ENCODE measurements at regions not wholly inside any gene's neighbourhood (a gene's known extent, or its start where the extent isn't known, plus 50 kb on each side); places are given as distances from the start of the nearest gene placed in this dataset.
"Not testable (repeated sequence)": the region's sequence is repeated elsewhere in the genome, so short reads cannot be mapped to it uniquely, and the experiment has no call there.

DNA sequence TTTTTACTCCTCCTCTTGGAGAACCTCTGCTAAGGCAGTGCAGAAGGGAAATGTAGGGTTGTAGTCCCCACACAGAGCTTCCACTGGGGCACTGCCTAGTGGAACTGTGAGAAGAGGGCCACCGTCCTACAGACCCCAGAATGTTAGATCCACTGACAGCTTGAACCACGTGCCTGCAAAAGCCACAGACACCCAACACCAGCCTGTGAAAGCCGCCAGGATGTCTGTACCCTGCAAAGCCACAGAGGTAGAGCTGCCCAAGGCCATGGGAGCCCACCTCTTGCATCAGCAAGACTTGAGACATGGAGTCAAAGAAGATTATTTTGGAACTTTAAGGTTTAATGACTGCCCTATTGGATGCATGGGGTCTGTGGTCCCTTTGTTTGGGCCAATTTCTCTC lies 112.1 kb downstream of the RSL24D1 start:
- no peaks in the 10 kb centered on the region for H3K4me1 ChIP-seq (ENCODE audit: low read depth)
- intact Hi-C loops (cut with DNase I, micrococcal nuclease), result no loop called here
- no peaks in the 10 kb centered on the region for H3K9me3 ChIP-seq
- no peak overlapping the region for H3K4me3 ChIP-seq
- DNase-seq (no peak), ATAC-seq (no peak)
- H3K36me3 ChIP-seq (ENCODE audit: low read depth), result no peaks in the 10 kb centered on the region
- TF ChIP-seq, protein P1, sequence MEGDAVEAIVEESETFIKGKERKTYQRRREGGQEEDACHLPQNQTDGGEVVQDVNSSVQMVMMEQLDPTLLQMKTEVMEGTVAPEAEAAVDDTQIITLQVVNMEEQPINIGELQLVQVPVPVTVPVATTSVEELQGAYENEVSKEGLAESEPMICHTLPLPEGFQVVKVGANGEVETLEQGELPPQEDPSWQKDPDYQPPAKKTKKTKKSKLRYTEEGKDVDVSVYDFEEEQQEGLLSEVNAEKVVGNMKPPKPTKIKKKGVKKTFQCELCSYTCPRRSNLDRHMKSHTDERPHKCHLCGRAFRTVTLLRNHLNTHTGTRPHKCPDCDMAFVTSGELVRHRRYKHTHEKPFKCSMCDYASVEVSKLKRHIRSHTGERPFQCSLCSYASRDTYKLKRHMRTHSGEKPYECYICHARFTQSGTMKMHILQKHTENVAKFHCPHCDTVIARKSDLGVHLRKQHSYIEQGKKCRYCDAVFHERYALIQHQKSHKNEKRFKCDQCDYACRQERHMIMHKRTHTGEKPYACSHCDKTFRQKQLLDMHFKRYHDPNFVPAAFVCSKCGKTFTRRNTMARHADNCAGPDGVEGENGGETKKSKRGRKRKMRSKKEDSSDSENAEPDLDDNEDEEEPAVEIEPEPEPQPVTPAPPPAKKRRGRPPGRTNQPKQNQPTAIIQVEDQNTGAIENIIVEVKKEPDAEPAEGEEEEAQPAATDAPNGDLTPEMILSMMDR (IDR thresholded peaks at IDR 0.05), result no peak

DNA sequence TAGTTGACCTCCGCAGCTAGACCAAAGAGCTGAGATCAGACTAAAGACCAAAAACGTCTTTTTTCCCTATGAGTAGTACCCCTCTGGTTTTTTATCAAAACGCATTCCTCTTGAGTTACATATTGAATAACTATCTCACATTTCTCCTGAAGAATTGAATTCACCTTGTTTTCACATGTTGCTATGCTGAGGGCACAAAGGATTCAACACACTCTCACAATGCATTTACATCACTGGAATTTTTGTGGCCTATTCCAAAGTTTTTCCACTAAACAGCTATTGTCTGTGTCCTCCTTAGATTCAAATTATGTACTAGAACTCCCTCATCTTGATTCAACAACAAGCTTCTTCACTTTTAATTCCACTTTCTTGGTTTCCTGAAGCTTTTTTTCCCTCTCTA lies 112.5 kb downstream of the RSL24D1 start:
- H3K36me3 ChIP-seq (ENCODE audit: low read depth), result no peaks in the 10 kb centered on the region
- no peak overlapping the region for H3K4me3 ChIP-seq
- intact Hi-C loops (cut with DNase I, micrococcal nuclease), result no loop called here
- no peaks in the 10 kb centered on the region for H3K4me1 ChIP-seq (ENCODE audit: low read depth)
- no peak for DNase-seq
- peaks cover under 1% of the 10 kb centered on the region for H3K9me3 ChIP-seq
- no peak for ATAC-seq
- TF ChIP-seq, protein P1 (IDR thresholded peaks at IDR 0.05), result no peak

DNA sequence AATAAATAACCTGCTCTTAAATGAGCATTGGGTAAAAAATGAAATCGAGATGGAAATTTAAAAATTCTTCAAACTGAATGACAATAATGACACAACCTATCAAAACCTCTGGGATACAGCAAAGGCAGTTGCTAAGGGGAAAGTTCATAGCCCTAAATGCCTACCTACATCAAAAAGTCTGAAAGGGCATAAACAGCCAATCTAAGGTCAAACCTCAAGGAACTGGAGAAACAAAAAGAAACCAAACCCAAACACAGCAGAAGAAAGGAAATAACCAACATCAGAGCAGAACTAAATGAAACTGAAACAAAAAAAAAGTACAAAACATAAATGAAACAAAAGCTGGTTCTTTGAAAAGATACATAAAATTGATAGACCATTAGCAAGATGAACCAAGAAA lies 119.7 kb downstream of the RSL24D1 start:
- not testable (repeated sequence) for ATAC-seq, DNase-seq

DNA sequence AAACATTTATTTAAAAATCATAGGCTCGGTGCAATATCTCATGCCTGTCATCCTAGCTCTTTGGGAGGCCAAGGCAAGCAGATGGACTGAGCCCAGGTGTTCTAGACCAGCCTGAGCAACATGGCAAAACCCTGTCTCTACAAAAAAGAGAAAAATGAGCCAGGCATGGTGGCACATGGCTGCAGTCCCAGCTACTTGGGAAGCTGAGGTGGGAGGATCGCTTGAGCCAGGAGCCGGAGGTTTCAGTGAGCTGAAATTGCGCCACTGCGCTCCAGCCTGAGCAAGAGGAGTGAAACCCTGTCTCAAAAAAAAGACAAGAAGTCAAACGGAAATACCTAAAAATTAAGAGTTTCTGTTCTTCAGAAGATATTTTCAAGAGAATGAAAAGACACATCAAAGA lies 122.3 kb downstream of the RSL24D1 start:
- peaks cover 7% of the 10 kb centered on the region for H3K9me3 ChIP-seq
- DNase-seq (no peak), ATAC-seq (no peak)
- no peaks in the 10 kb centered on the region for H3K36me3 ChIP-seq (ENCODE audit: low read depth)
- no peak overlapping the region for H3K4me3 ChIP-seq
- TF ChIP-seq, protein P1 (IDR thresholded peaks at IDR 0.05), result no peak
- no peaks in the 10 kb centered on the region for H3K4me1 ChIP-seq (ENCODE audit: low read depth)
- intact Hi-C loops (cut with DNase I, micrococcal nuclease), result no loop called here

More for the DNA sequence above, 119.7 kb downstream of the RSL24D1 start:
- H3K36me3 ChIP-seq (ENCODE audit: low read depth); intact Hi-C loops (cut with DNase I, micrococcal nuclease); H3K4me1 ChIP-seq (ENCODE audit: low read depth); H3K9me3 ChIP-seq; H3K4me3 ChIP-seq: not testable (repeated sequence)

DNA sequence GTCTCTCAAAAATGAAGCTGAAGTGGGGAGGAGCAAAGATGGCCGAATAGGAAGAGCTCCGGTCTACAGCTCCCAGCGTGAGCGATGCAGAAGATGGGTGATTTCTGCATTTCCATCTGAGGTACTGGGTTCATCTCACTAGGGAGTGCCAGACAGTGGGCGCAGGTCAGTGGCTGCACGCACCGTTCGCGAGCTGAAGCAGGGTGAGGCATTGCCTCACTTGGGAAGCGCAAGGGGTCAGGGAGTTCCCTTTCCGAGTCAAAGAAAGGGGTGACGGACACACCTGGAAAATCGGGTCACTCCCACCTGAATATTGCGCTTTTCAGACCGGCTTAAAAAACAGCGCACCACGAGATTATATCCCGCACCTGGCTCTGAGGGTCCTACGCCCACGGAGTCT lies 132.8 kb downstream of the RSL24D1 start:
- H3K4me3 ChIP-seq; DNase-seq; H3K36me3 ChIP-seq (ENCODE audit: low read depth); intact Hi-C loops (cut with DNase I, micrococcal nuclease); H3K9me3 ChIP-seq; H3K4me1 ChIP-seq (ENCODE audit: low read depth); ATAC-seq: not testable (repeated sequence)

DNA sequence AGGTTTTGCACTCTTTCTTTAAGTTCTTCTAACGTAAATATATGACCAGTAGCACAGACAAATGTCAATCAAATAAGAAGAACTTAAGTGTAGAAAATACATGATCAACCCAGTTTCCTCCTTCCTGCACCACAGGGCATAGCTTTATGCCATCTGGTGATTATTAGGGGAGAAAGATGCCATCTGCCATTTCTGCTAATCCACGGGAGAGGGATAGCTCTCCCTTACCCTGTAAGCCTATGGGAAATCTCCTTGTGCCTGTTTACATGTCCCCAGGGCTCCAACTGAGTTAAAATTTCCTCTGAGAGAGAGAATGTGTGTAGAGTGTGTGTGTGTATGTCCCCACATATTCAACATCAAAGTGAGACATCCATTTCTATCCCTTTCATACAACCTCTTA lies 135.9 kb downstream of the RSL24D1 start:
- DNase-seq (no peak), ATAC-seq (no peak)
- Histone ChIP-seq H3K4me1 (ENCODE audit: low read depth) (no peaks in the 10 kb centered on the region), H3K36me3 (ENCODE audit: low read depth) (no peaks in the 10 kb centered on the region), H3K9me3 (peaks cover 9% of the 10 kb centered on the region), H3K4me3 (no peak overlapping the region)
- intact Hi-C loops (cut with DNase I, micrococcal nuclease), result no loop called here
- TF ChIP-seq, protein P1 (IDR thresholded peaks at IDR 0.05), result no peak

DNA sequence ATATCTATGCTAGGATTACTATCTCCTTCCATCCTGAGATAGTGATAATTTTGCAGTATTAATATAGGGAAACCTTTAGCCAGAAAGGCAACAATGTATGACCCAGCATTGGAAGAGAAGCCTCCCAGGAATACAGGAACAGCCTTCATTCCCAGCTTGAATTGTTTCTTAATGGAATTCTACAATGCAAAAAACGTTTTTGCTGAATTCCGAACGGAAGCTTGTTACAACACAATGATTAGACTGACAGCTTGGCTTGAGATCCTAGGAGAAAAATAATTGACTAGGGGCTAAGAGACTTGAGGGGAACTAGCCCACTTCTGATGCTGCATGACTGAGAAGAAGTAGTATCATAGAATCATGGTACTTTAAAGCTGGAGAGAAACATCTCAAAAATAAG lies 140.2 kb downstream of the RSL24D1 start:
- no peaks in the 10 kb centered on the region for H3K36me3 ChIP-seq (ENCODE audit: low read depth)
- DNase-seq (no peak), ATAC-seq (no peak)
- TF ChIP-seq, protein P1 (IDR thresholded peaks at IDR 0.05), result no peak
- intact Hi-C loops (cut with DNase I, micrococcal nuclease), result no loop called here
- H3K4me1 ChIP-seq (ENCODE audit: low read depth), result no peaks in the 10 kb centered on the region
- no peak overlapping the region for H3K4me3 ChIP-seq
- no peaks in the 10 kb centered on the region for H3K9me3 ChIP-seq
